ENCODE measurements at regions not wholly inside any gene's neighbourhood (a gene's known extent, or its start where the extent isn't known, plus 50 kb on each side); places are given as distances from the start of the nearest gene placed in this dataset.

DNA sequence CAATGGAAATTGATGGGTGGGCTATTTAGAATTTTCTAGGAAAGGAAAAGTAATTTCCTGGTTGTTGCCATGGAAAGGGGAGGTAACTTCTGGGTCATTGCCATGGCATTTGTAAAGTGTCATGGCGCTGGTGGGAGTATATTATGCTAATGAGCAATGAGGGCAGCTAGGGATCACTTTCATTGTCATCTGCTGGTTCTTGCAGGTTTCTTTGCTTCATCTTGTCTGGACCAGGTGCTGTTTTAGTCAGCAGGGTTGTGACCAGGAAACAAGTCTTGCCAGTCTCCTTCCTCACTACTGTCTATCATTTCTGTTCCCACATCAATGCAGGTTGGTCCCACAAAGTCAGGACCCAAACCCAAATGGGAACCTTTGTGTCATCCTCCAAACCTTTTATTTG lies 237.6 kb upstream of the C11orf87 start:
- DNase-seq, result no peak

- DNase-seq, result no peak
These were observed 229.1 kb upstream of the C11orf87 start for GRCh38 chr11:109192864-109193263.

- no peak for DNase-seq
These were observed 228.1 kb upstream of the C11orf87 start for GRCh38 chr11:109193880-109194279.

DNA sequence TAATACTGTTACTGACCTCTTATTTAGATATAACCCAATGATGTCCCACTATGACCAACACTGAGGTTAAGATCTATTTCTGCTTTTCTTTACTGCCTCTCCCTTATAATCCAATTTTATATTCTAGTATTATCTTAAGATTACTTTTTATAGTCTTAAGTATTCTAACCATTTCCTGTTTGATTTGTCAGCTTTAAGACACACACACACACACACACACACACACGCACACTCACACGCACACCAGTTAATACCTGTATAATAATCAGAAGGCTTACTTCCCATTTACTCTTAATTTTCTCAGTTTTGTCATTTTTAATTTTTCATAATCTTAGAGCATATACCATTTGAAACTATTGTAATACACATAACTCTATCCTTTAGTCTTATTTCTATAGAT lies 226.0 kb upstream of the C11orf87 start:
- DNase-seq, result no peak

- no peak for DNase-seq
These were observed 224.3 kb upstream of the C11orf87 start for GRCh38 chr11:109197656-109198055.

DNA sequence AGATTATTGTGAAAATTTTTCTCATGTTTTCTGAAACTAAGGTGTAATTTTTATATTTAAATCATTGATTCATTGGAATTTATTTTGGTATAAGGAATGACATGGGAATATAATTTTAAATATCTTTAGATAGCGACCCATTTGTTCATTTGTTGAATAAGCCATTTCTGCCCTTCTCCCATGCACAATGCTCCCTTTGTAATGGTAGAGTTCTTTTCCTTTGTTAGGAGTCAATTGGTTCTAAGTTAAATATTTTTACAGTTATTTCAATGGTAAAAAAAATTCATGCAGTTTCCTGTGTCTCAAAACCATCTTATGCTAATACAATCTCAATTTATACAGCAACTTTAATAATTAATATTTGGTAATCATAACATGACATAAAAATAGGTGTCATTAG lies 218.8 kb upstream of the C11orf87 start:
- no peak for DNase-seq

GRCh38 chr11:109205312-109205711 lies 216.7 kb upstream of the C11orf87 start:
- no peak for DNase-seq

DNA sequence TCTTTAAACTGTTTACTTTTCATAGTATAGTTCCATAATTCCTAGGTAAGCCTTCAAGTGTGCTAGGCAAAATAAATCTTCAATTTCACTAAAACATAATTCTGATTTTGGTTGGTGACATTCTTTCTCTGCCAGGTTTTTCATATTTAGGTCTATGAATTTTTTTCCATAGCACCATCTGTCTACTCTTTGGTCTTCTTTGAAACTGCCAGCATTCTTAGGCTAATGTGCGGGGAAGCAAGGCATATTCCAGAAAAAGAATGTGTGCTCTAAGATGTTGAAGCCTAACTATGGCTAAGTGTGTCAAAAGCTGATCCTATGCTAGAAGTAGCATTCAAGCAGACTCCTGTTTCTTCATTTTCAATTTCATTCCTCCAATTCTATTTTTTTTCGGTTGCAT lies 213.9 kb upstream of the C11orf87 start:
- no peak for DNase-seq

GRCh38 chr11:109209572-109209971 lies 212.4 kb upstream of the C11orf87 start:
- DNase-seq, result no peak

DNA sequence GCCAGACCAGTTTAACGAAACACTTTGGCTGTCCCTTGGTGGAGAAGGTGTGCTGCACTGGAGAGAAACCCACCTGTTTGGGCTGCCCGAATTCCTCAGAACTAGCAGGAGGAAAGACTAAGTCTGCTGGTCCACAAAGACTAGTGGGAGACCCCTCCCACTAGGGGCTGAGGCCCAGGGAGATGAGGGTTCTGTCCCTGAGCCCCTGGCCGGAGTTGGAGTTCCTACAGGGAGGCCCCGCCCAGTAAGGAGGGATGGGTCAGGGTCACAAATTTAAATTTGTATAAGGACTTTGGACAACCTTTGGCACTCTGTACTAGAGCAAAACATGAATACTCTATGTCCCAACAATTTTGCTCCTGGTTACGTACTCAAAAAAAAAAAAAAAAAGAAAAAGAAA lies 200.8 kb upstream of the C11orf87 start:
- no peak for DNase-seq

DNA sequence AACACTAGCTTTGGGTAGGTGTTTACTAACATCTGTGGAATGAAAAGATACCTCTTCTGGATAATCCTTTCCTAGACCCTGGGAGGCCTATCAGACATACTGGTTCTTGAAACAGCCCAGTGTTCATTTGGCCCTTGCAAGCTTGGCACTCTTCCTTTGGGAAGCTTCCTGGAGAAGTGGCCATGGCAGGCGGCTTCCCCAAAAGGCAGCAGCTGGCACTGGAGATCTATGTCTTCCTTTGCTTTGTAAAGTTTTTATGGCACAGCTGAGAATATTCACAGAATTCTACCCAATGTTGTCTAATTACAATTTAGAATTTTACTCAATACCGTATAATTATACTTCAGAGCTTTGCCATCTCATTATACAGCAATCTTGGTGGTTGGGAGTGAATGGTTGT lies 199.2 kb upstream of the C11orf87 start:
- DNase-seq, result no peak

DNA sequence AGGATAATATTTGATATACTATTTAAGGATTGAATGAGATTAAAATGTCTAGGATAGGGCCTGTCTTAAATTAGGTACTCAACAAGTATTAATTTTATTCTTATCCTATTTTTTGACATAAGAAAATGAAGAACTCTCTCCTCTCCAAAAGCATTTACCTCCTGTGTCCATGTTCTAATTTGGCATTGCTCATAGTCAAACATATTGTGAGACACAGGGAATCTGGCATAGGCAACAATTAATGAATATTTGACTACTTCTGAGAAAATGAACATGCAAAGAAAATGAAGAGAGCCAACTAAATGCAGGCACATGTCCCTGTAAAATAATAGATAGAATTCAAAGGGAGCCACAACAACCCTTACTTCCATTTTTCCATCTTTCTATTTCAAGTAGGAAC lies 198.5 kb upstream of the C11orf87 start:
- no peak for DNase-seq

DNA sequence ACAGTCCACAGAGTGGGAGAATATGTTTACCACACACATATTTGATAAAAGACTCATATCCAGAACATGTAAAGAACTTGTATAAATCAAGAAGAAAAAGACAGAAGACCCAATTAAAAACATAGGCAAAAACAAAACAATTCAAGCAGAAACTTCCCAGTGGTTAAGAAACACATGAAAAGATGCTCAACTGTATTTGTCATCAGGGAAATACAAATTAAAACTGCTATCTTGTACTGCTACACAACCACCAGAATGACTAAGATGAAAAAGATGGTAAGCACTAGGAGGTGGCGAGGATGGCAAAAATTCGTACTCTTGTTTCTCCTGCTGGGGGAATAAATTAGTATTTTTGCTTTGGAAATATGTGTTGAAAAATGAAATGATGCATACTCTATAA lies 192.3 kb upstream of the C11orf87 start:
- DNase-seq, result no peak

GRCh38 chr11:109236188-109236587 lies 185.8 kb upstream of the C11orf87 start:
- no peak for DNase-seq

DNA sequence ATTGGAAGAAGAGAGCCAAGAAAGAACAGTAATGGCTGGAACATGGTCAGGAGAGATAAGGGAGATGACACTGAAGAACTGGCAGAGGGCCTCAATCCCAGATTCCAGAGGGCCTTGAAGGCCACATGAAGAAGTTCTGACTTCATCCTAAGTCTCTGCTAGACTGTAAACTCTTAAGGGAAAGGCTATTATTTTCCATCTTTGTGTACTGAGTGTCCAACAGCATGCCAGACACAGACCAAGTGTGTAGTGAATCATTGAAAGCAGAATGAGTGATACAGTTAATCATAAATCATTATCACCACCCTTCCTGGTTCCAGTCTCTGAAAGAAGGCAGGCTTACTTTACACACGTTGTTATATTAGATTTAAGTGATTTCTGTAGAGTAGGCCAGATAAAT lies 185.3 kb upstream of the C11orf87 start:
- DNase-seq, result no peak

- no peak for DNase-seq
These were observed 184.4 kb upstream of the C11orf87 start for GRCh38 chr11:109237636-109238035.

GRCh38 chr11:109241988-109242536 lies 179.9 kb upstream of the C11orf87 start:
- no peak for DNase-seq

DNA sequence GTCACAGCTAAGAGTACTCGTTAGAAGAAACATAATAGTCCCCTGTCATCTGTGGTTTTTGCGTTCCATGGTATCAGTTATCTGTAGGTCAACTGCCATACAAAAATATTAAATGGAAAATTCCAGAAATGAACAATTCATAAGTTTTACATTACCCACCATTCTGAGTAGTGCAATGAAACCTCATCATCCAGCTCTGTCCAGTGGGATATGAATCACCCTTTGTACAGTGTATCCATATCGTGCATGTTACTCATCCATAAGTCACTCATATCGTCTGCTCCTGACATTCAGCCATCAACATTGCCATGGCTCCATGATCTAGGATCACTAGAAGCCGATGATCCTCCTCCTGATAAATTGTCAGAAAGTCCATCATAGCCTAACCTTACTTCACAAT lies 174.9 kb upstream of the C11orf87 start:
- no peak for DNase-seq

GRCh38 chr11:109249597-109249996 lies 172.4 kb upstream of the C11orf87 start:
- DNase-seq, result no peak

GRCh38 chr11:109251230-109251629 lies 170.8 kb upstream of the C11orf87 start:
- DNase-seq, result no peak

GRCh38 chr11:109264128-109264527 lies 157.9 kb upstream of the C11orf87 start:
- no peak for DNase-seq

DNA sequence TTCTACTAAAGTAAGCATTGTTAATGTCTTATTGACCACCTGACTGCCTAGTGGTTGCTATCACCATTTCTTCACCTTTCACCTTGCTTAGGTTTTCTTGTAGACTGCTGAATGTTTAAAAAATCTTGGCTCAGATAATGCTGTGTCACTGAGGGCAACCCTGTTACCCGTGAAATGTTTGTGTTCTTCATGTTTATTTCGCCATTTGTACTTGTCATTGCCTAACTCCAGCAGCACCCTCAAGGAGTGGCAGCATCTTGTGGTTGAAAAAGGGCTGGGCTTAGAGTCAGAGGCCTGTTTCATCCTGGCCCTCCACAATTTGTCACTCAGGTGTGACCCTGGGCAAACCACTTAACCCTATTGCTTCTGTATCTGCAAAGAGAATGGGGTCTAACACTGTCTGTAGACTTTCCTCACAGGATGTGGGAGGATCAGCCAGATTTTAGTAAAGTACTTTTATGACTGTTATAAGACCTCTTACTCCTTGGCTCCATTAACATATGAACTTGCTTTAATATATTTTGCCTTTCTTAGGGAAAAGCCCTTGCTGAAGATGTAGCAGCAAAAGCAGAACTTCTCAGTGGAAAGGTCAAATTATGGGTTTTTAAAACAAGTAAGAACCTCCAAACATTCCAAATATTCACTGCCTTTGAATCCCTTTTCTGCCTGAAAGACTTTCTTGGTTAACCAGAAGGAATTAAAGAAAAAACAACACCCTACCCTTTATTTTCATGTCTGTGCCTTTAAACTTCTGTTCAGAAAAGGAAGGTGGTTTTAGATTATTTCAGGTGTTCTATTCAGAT lies 154.5 kb upstream of the C11orf87 start:
- no peak for DNase-seq

DNA sequence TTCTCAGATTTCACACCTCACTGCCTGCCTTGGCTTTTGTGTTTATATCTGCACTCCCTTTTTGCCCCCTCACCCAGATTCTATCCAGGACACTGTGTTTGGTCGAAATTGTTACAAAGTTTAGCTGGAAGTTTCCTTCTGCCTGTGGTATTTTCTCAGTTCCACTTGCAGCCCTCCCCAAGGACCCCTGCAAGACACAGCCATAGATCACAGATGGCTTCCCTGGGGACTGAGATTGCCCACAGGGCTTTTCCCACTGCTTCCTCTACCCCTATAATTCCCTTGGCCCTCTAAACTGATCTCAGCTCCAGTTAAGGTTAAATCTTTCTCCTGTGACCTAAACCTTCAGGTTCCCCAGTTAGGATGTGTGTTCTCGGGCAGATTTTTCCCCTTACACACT lies 146.1 kb upstream of the C11orf87 start:
- no peak for DNase-seq

- no peak for DNase-seq
These were observed 136.5 kb upstream of the C11orf87 start for GRCh38 chr11:109285465-109285864.

GRCh38 chr11:109291553-109291952 lies 130.4 kb upstream of the C11orf87 start:
- no peak for DNase-seq
